HCT116 (cell line): ENCODE measurements at regions not wholly inside any gene's neighbourhood (a gene's known extent, or its start where the extent isn't known, plus 50 kb on each side); places are given as distances from the start of the nearest gene placed in this dataset.

ENCODE experiments used
- ATAC-seq: fragments of 200-7000 bp; cut with Tn5 transposase; 2 replicates; pipeline ENCODE4 v1.9.1; 2020; ENCODE audit warnings: mild to moderate bottlenecking, moderate library complexity
- BruUV-seq: library from RNA; stranded (reverse); fragments of 400-500 nt; replicated peaks from 2 replicates; lab custom pipeline; 2021; lab: Mats Ljungman, UMichigan
- CTCF ChIA-PET: fragments of 300-600 bp; sonication (Branson Sonifier 250); formaldehyde crosslinking; loops from one replicate; lab custom pipeline; 2021; ENCODE audit warnings: antibody characterized with exemption; lab: Charles Lee
- POLR2A ChIA-PET: fragments of 300-600, 350-600 bp; sonication (Branson Sonifier 250); formaldehyde crosslinking; loops from one replicate; lab custom pipeline; 2021; ENCODE audit warnings: antibody characterized with exemption; lab: Charles Lee
- RAD21 ChIA-PET, 2 experiments: fragments of 300-600 bp; sonication (Branson Sonifier 250); formaldehyde crosslinking; loops; one replicate each; lab custom pipeline; 2023; ENCODE audit warnings: low total read pairs in 2 of 2; ENCODE audit not compliant: uncharacterized antibody in 2 of 2, unreplicated experiment in 2 of 2, low non-redundant PET in 1 of 2; lab: Charles Lee
- DNase-seq: peaks from one replicate; pipeline ENCODE4 v3.0.0-alpha.2; 2010; ENCODE audit warnings: low read depth, low spot score
- H2AFZ ChIP-seq: fragments of 200-600 bp; shearing (Covaris generic), sonication (generic); 2 replicates; pipeline ENCODE4 v1.6.1; 2017; ENCODE audit warnings: low read depth, mixed run types, mixed read lengths, antibody characterized with exemption, low read length; ENCODE audit not compliant: poor library complexity, severe bottlenecking
- H3K27ac ChIP-seq: 2 replicates; pipeline ENCODE4 v1.5.1; 2012; ENCODE audit warnings: low read depth, low read length
- H3K27me3 ChIP-seq: fragments of 200-600 bp; sonication (generic); 2 replicates; pipeline ENCODE4 v1.6.1; 2016; ENCODE audit warnings: mixed run types, low read length, mixed read lengths; ENCODE audit not compliant: insufficient read depth
- H3K36me3 ChIP-seq, 2 experiments: fragments of 200-500 bp in 1 of 2; fragments of 200-600 bp in 1 of 2; sonication (Bioruptor generic) in 1 of 2; sonication (generic) in 1 of 2; 2 replicates each; pipeline versions ENCODE4 v1.5.1 to v1.6.1; 2014 to 2016; ENCODE audit warnings: low read length in 2 of 2, inconsistent platforms in 1 of 2, mixed read lengths in 1 of 2, mixed run types in 1 of 2; ENCODE audit not compliant: insufficient read depth in 2 of 2, control insufficient read depth in 1 of 2
- H3K4me1 ChIP-seq, 2 experiments: fragments of 200-600 bp in 1 of 2; sonication (generic) in 1 of 2; 2 replicates each; pipeline versions ENCODE4 v1.5.1 to v1.6.1; 2012 to 2017; ENCODE audit warnings: low read length in 2 of 2, inconsistent platforms in 1 of 2, mild to moderate bottlenecking in 1 of 2, mixed read lengths in 1 of 2, mixed run types in 1 of 2, moderate library complexity in 1 of 2; ENCODE audit not compliant: insufficient read depth in 2 of 2, control insufficient read depth in 1 of 2
- H3K4me2 ChIP-seq: fragments of 200-600 bp; sonication (generic); 2 replicates; pipeline ENCODE4 v1.6.1; 2017; ENCODE audit warnings: mixed run types, low read length, mixed read lengths
- H3K4me3 ChIP-seq, 2 experiments: fragments of 200-600 bp in 1 of 2; sonication (generic) in 1 of 2; replicated peaks in 1 of 2; 2 replicates each; pipeline ENCODE4 v1.5.1; 2011 to 2016; ENCODE audit warnings: low read length in 2 of 2, control low read depth in 1 of 2, low read depth in 1 of 2, mild to moderate bottlenecking in 1 of 2, mixed read lengths in 1 of 2, mixed run types in 1 of 2
- H3K79me2 ChIP-seq: fragments of 200-600 bp; sonication (generic); 2 replicates; pipeline ENCODE4 v1.6.1; 2017; ENCODE audit warnings: mild to moderate bottlenecking, mixed run types, low read length, moderate library complexity, mixed read lengths; ENCODE audit not compliant: insufficient read depth
- H3K9ac ChIP-seq: fragments of 200-600 bp; sonication (generic); 2 replicates; pipeline ENCODE4 v1.6.1; 2016; ENCODE audit warnings: low read length, mixed read lengths
- H3K9me2 ChIP-seq: fragments of 200-600 bp; sonication (generic), shearing (Covaris generic); 2 replicates; pipeline ENCODE4 v1.6.1; 2017; ENCODE audit warnings: mixed run types, mild to moderate bottlenecking, moderate library complexity; ENCODE audit not compliant: insufficient read depth
- H3K9me3 ChIP-seq, 2 experiments: fragments of 200-500 bp in 1 of 2; fragments of 200-600 bp in 1 of 2; sonication (Bioruptor generic) in 1 of 2; sonication (generic) in 1 of 2; 2 replicates each; pipeline ENCODE4 v1.6.1; 2014 to 2017; ENCODE audit warnings: low read length in 2 of 2, mixed read lengths in 2 of 2, inconsistent platforms in 1 of 2, low read depth in 1 of 2, mild to moderate bottlenecking in 1 of 2, mixed run types in 1 of 2, moderate library complexity in 1 of 2; ENCODE audit not compliant: control insufficient read depth in 1 of 2, insufficient read depth in 1 of 2
- H4K20me1 ChIP-seq: fragments of 200-600 bp; sonication (generic), shearing (Covaris generic); 2 replicates; pipeline ENCODE4 v1.6.1; 2017; ENCODE audit warnings: mixed run types, mild to moderate bottlenecking, moderate library complexity; ENCODE audit not compliant: insufficient read depth
- ATF3 ChIP-seq: IDR thresholded peaks from 2 replicates; pipeline ENCODE4 v1.6.1; 2012
- CBX3 ChIP-seq: IDR thresholded peaks from 2 replicates; pipeline ENCODE4 v1.6.1; 2012; ENCODE audit warnings: low read depth
- CEBPB ChIP-seq: IDR thresholded peaks from 2 replicates; pipeline ENCODE4 v1.6.1; 2012; ENCODE audit warnings: low read depth
- EGR1 ChIP-seq: IDR thresholded peaks from 2 replicates; pipeline ENCODE4 v1.6.1; 2012; ENCODE audit warnings: low read depth
- ELF1 ChIP-seq: IDR thresholded peaks from 2 replicates; pipeline ENCODE4 v1.6.1; 2012; ENCODE audit warnings: low read depth, borderline replicate concordance
- EZH2phosphoT487 ChIP-seq: fragments of 200-600 bp; IDR thresholded peaks from 2 replicates; pipeline ENCODE4 v1.6.1; 2018; ENCODE audit warnings: antibody characterized with exemption, borderline replicate concordance
- FOSL1 ChIP-seq: IDR thresholded peaks from 2 replicates; pipeline ENCODE4 v1.6.1; 2012; ENCODE audit warnings: low read depth
- JUND ChIP-seq: IDR thresholded peaks from 2 replicates; pipeline ENCODE4 v1.6.1; 2012
- MAX ChIP-seq: IDR thresholded peaks from 2 replicates; pipeline ENCODE4 v1.6.1; 2012
- POLR2A ChIP-seq: IDR thresholded peaks from 2 replicates; pipeline ENCODE4 v1.7.0; 2011; ENCODE audit warnings: borderline replicate concordance; ENCODE audit not compliant: insufficient read depth, insufficient read length; ENCODE audit errors: extremely low read depth
- POLR2AphosphoS5 ChIP-seq: IDR thresholded peaks from 2 replicates; pipeline ENCODE4 v1.6.1; 2011; ENCODE audit warnings: mild to moderate bottlenecking, low read depth, low read length, moderate library complexity
- SIN3A ChIP-seq: IDR thresholded peaks from 2 replicates; pipeline ENCODE4 v1.6.1; 2012; ENCODE audit warnings: low read depth
- SP1 ChIP-seq: IDR thresholded peaks from 2 replicates; pipeline ENCODE4 v1.6.1; 2012; ENCODE audit warnings: low read depth
- SRF ChIP-seq: IDR thresholded peaks from 2 replicates; pipeline ENCODE4 v1.6.1; 2012; ENCODE audit warnings: low read depth
- ZFX ChIP-seq: fragments of 450-650 bp; IDR thresholded peaks from 2 replicates; pipeline ENCODE4 v1.6.1; 2017
- ZNF274 ChIP-seq: fragments of 200-500 bp; sonication (Bioruptor generic); IDR thresholded peaks from 2 replicates; pipeline ENCODE4 v1.6.1; 2014; ENCODE audit warnings: mild to moderate bottlenecking, low read depth, low read length, inconsistent platforms
- intact Hi-C: fragments of 100-400 bp; cut with micrococcal nuclease; formaldehyde crosslinking; loops from 2 replicates; pipeline ENCODE4 v1.10.0; 2022
- TF ChIP-seq, protein P1 (sequence below), 3 experiments: fragments of 200-600 bp in 1 of 3; sonication (generic) in 1 of 3; IDR thresholded peaks in 2 of 3; conservative IDR thresholded peaks in 1 of 3; 2 replicates each; pipeline ENCODE4 v1.5.1; 2012 to 2017; ENCODE audit warnings: low read depth in 2 of 3, low read length in 2 of 3, antibody characterized with exemption in 1 of 3, borderline replicate concordance in 1 of 3, control low read depth in 1 of 3, mild to moderate bottlenecking in 1 of 3, mixed read lengths in 1 of 3, mixed run types in 1 of 3, moderate library complexity in 1 of 3; ENCODE audit not compliant: insufficient read depth in 1 of 3

DNA sequence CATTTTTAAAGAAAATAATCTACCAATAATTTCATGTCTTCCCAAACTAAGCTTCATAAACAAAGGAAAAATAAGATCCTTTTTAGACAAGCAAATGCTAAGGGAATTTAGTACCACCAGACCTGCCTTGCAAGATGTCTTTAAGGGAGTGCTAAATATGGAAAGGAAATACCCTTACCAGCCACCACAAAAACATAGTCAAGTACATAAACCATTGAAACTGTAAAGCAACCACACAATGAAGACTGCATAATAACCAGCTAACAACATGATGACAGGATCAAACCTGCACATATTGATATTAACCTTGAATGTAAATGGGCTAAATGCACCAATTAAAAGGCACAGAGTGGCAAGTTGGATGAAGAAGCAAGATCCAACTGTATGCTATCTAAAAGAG, 586.5 kb upstream of the NRG3 start (continued):
- TF ChIP-seq ELF1 (no peak), EZH2phosphoT487 (no peak), ZNF274 (no peak), POLR2A (no peak), ZFX (no peak), EGR1 (no peak), CEBPB (no peak), FOSL1 (no peak), CBX3 (no peak), POLR2AphosphoS5 (no peak), SRF (no peak), JUND (no peak), SIN3A (no peak)
- TF ChIP-seq, protein P1, sequence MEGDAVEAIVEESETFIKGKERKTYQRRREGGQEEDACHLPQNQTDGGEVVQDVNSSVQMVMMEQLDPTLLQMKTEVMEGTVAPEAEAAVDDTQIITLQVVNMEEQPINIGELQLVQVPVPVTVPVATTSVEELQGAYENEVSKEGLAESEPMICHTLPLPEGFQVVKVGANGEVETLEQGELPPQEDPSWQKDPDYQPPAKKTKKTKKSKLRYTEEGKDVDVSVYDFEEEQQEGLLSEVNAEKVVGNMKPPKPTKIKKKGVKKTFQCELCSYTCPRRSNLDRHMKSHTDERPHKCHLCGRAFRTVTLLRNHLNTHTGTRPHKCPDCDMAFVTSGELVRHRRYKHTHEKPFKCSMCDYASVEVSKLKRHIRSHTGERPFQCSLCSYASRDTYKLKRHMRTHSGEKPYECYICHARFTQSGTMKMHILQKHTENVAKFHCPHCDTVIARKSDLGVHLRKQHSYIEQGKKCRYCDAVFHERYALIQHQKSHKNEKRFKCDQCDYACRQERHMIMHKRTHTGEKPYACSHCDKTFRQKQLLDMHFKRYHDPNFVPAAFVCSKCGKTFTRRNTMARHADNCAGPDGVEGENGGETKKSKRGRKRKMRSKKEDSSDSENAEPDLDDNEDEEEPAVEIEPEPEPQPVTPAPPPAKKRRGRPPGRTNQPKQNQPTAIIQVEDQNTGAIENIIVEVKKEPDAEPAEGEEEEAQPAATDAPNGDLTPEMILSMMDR (IDR thresholded peaks at IDR 0.05 in 2 of 3, conservative IDR thresholded peaks at IDR 0.05 in 1 of 3; ENCODE audit: borderline replicate concordance in 1 of 3, insufficient read depth in 1 of 3, low read depth in 2 of 3, low read length in 2 of 3) = no peak
- TF ChIP-seq, all 23 proteins: peak for 0

- TF ChIP-seq ELF1 = no peak
- TF ChIP-seq ATF3 = no peak
- TF ChIP-seq JUND = no peak
- no peak for TF ChIP-seq EZH2phosphoT487
- TF ChIP-seq SP1 = no peak
- no peak for TF ChIP-seq MAX
- H2AFZ ChIP-seq = no peak overlapping the region
- H3K9ac ChIP-seq = no peak overlapping the region
- peaks cover 0 to 18% of the 10 kb centered on the region in 2 experiments; a peak in 3 of 4 replicates for H3K9me3 ChIP-seq
- no peaks in the 10 kb centered on the region for H3K27me3 ChIP-seq
- CTCF ChIA-PET = no interaction called here
- H3K36me3 ChIP-seq = no peaks in the 10 kb centered on the region
- DNase-seq (no peak), ATAC-seq (no peak)
- no peak overlapping the region for H3K4me2 ChIP-seq
- H3K4me3 ChIP-seq = no peak overlapping the region
- H3K79me2 ChIP-seq = no peaks in the 10 kb centered on the region
- intact Hi-C loops = no loop called here
- H3K9me2 ChIP-seq = no peaks in the 10 kb centered on the region
- RAD21 ChIA-PET = no interaction called here
- POLR2A ChIA-PET = no interaction called here
- no peaks in the 10 kb centered on the region for H3K4me1 ChIP-seq
- H4K20me1 ChIP-seq = no peaks in the 10 kb centered on the region; the same call in 1 of the 2 replicates
- no TSS peak for BruUV-seq
- no peak overlapping the region for H3K27ac ChIP-seq
Observed at GRCh38 chr10:81297292-81297691, 577.7 kb upstream of the NRG3 start.
